ENCODE measurements at regions not wholly inside any gene's neighbourhood (a gene's known extent, or its start where the extent isn't known, plus 50 kb on each side); places are given as distances from the start of the nearest gene placed in this dataset.

- Histone ChIP-seq H3K79me2 (no peaks in the 10 kb centered on the region), H3K9me3 (ENCODE audit: control insufficient read depth, low read length) (no peaks in the 10 kb centered on the region), H3K9ac (no peak overlapping the region), H3K36me3 (ENCODE audit: control insufficient read depth, insufficient read depth, low read length) (no peaks in the 10 kb centered on the region), H3K27me3 (ENCODE audit: control insufficient read depth, insufficient read depth, low read length) (no peaks in the 10 kb centered on the region), H3K4me3 (ENCODE audit: low read depth, low read length) (no peak overlapping the region), H3K4me1 (no peaks in the 10 kb centered on the region), H3K4me2 (ENCODE audit: low read length) (no peak overlapping the region), H3K27ac (no peak overlapping the region), H2AFZ (no peak overlapping the region)
- TF ChIP-seq CTCF (IDR thresholded peaks at IDR 0.05), result no peak
Observed at GRCh38 chr2:142463047-142463446, 332.2 kb upstream of the LRP1B start.

- Histone ChIP-seq H3K4me3 (ENCODE audit: low read depth, low read length) (no peak overlapping the region), H3K79me2 (no peaks in the 10 kb centered on the region), H3K36me3 (ENCODE audit: control insufficient read depth, insufficient read depth, low read length) (no peaks in the 10 kb centered on the region), H3K4me2 (ENCODE audit: low read length) (no peak overlapping the region), H3K4me1 (no peaks in the 10 kb centered on the region), H3K27ac (no peak overlapping the region), H3K9me3 (ENCODE audit: control insufficient read depth, low read length) (no peaks in the 10 kb centered on the region), H3K9ac (no peak overlapping the region), H2AFZ (no peak overlapping the region), H3K27me3 (ENCODE audit: control insufficient read depth, insufficient read depth, low read length) (no peaks in the 10 kb centered on the region)
- TF ChIP-seq CTCF (IDR thresholded peaks at IDR 0.05), result no peak
Observed at GRCh38 chr2:142462306-142462705, 331.5 kb upstream of the LRP1B start.

- H3K27me3 ChIP-seq (ENCODE audit: control insufficient read depth, insufficient read depth, low read length), result no peaks in the 10 kb centered on the region
- no peak overlapping the region for H3K4me2 ChIP-seq (ENCODE audit: low read length)
- no peaks in the 10 kb centered on the region for H3K36me3 ChIP-seq (ENCODE audit: control insufficient read depth, insufficient read depth, low read length)
- H3K9me3 ChIP-seq (ENCODE audit: control insufficient read depth, low read length), result no peaks in the 10 kb centered on the region
- H3K4me1 ChIP-seq, result no peaks in the 10 kb centered on the region
- no peak overlapping the region for H3K27ac ChIP-seq
- no peak overlapping the region for H3K4me3 ChIP-seq (ENCODE audit: low read depth, low read length)
- no peak overlapping the region for H2AFZ ChIP-seq
- H3K9ac ChIP-seq, result no peak overlapping the region
- no peak for TF ChIP-seq CTCF (IDR thresholded peaks at IDR 0.05)
- no peaks in the 10 kb centered on the region for H3K79me2 ChIP-seq
Observed at GRCh38 chr2:142445551-142446072, 314.8 kb upstream of the LRP1B start.

GRCh38 chr2:142445023-142445422, 314.2 kb upstream of the LRP1B start:
- H2AFZ ChIP-seq, result no peak overlapping the region
- H3K4me2 ChIP-seq (ENCODE audit: low read length), result no peak overlapping the region
- H3K36me3 ChIP-seq (ENCODE audit: control insufficient read depth, insufficient read depth, low read length), result no peaks in the 10 kb centered on the region
- no peaks in the 10 kb centered on the region for H3K4me1 ChIP-seq
- H3K27ac ChIP-seq, result no peak overlapping the region
- no peak for TF ChIP-seq CTCF (IDR thresholded peaks at IDR 0.05)
- H3K27me3 ChIP-seq (ENCODE audit: control insufficient read depth, insufficient read depth, low read length), result no peaks in the 10 kb centered on the region
- no peaks in the 10 kb centered on the region for H3K9me3 ChIP-seq (ENCODE audit: control insufficient read depth, low read length)
- no peak overlapping the region for H3K9ac ChIP-seq
- H3K79me2 ChIP-seq, result no peaks in the 10 kb centered on the region
- H3K4me3 ChIP-seq (ENCODE audit: low read depth, low read length), result no peak overlapping the region

GRCh38 chr2:142435847-142436246, 305.0 kb upstream of the LRP1B start:
- H3K4me1 ChIP-seq, result no peaks in the 10 kb centered on the region
- no peak overlapping the region for H3K9ac ChIP-seq
- no peaks in the 10 kb centered on the region for H3K9me3 ChIP-seq (ENCODE audit: control insufficient read depth, low read length)
- no peaks in the 10 kb centered on the region for H3K79me2 ChIP-seq
- H3K4me3 ChIP-seq (ENCODE audit: low read depth, low read length), result no peak overlapping the region
- no peaks in the 10 kb centered on the region for H3K36me3 ChIP-seq (ENCODE audit: control insufficient read depth, insufficient read depth, low read length)
- no peak for TF ChIP-seq CTCF (IDR thresholded peaks at IDR 0.05)
- no peak overlapping the region for H3K27ac ChIP-seq
- no peaks in the 10 kb centered on the region for H3K27me3 ChIP-seq (ENCODE audit: control insufficient read depth, insufficient read depth, low read length)
- no peak overlapping the region for H3K4me2 ChIP-seq (ENCODE audit: low read length)
- H2AFZ ChIP-seq, result no peak overlapping the region
